Nephron (organoid): ENCODE measurements at regions not wholly inside any gene's neighbourhood (a gene's known extent, or its start where the extent isn't known, plus 50 kb on each side); places are given as distances from the start of the nearest gene placed in this dataset.

Source experiments
- H3K27ac Mint-ChIP-seq, 3 experiments: 2 replicates each; pipeline ENCODE4 v1.8.0; 2020; ENCODE audit warnings: mixed read lengths in 3 of 3, mild to moderate bottlenecking in 2 of 3, moderate library complexity in 1 of 3
- H3K27me3 Mint-ChIP-seq: 2 replicates; pipeline ENCODE4 v1.8.0; 2021; ENCODE audit warnings: low read depth, mild to moderate bottlenecking, moderate library complexity, mixed read lengths
- H3K36me3 Mint-ChIP-seq: 2 replicates; pipeline ENCODE4 v1.8.0; 2020; ENCODE audit warnings: low read depth, mixed read lengths
- H3K4me1 Mint-ChIP-seq: 2 replicates; pipeline ENCODE4 v1.8.0; 2020; ENCODE audit warnings: mixed read lengths
- H3K4me3 Mint-ChIP-seq, 3 experiments: 2 replicates each; pipeline ENCODE4 v1.8.0; 2020; ENCODE audit warnings: mild to moderate bottlenecking in 3 of 3, mixed read lengths in 3 of 3, moderate library complexity in 2 of 3
- H3K9me3 Mint-ChIP-seq: 2 replicates; pipeline ENCODE4 v1.8.0; 2020; ENCODE audit warnings: mixed read lengths
- CTCF ChIP-seq, 3 experiments: fragments of 200-600 bp; sonication (generic); IDR thresholded peaks; one replicate each; pipeline ENCODE4 v1.5.0; 2021; ENCODE audit warnings: antibody characterized with exemption in 3 of 3; ENCODE audit not compliant: unreplicated experiment in 3 of 3

- no peaks in the 10 kb centered on the region for H3K27me3 Mint-ChIP-seq
- no peak for TF ChIP-seq CTCF (IDR thresholded peaks at IDR 0.05; ENCODE audit: unreplicated experiment in 3 of 3)
- no peaks in the 10 kb centered on the region for H3K9me3 Mint-ChIP-seq
- no peak overlapping the region for H3K27ac Mint-ChIP-seq
- no peaks in the 10 kb centered on the region for H3K4me1 Mint-ChIP-seq
- no peaks in the 10 kb centered on the region for H3K36me3 Mint-ChIP-seq
- H3K4me3 Mint-ChIP-seq, result no peak overlapping the region
Observed at GRCh38 chr4:12293906-12294525, 865.3 kb upstream of the HS3ST1 start.

GRCh38 chr4:12286351-12286750 lies 857.7 kb upstream of the HS3ST1 start:
- no peak overlapping the region for H3K27ac Mint-ChIP-seq
- no peak overlapping the region for H3K4me3 Mint-ChIP-seq
- TF ChIP-seq CTCF (IDR thresholded peaks at IDR 0.05; ENCODE audit: unreplicated experiment in 3 of 3), result no peak
- H3K27me3 Mint-ChIP-seq, result no peaks in the 10 kb centered on the region
- no peaks in the 10 kb centered on the region for H3K4me1 Mint-ChIP-seq
- H3K9me3 Mint-ChIP-seq, result peaks cover 2% of the 10 kb centered on the region
- no peaks in the 10 kb centered on the region for H3K36me3 Mint-ChIP-seq

GRCh38 chr4:12270546-12270945 lies 841.9 kb upstream of the HS3ST1 start:
- no peak for TF ChIP-seq CTCF (IDR thresholded peaks at IDR 0.05; ENCODE audit: unreplicated experiment in 3 of 3)
- no peaks in the 10 kb centered on the region for H3K36me3 Mint-ChIP-seq
- H3K9me3 Mint-ChIP-seq, result no peaks in the 10 kb centered on the region
- H3K4me3 Mint-ChIP-seq, result no peak overlapping the region
- H3K27me3 Mint-ChIP-seq, result no peaks in the 10 kb centered on the region
- H3K4me1 Mint-ChIP-seq, result no peaks in the 10 kb centered on the region
- H3K27ac Mint-ChIP-seq, result peak overlapping the region in 1 of 3 experiments; percentile 29

- no peaks in the 10 kb centered on the region for H3K27me3 Mint-ChIP-seq
- TF ChIP-seq CTCF (IDR thresholded peaks at IDR 0.05; ENCODE audit: unreplicated experiment in 3 of 3), result no peak
- no peak overlapping the region for H3K27ac Mint-ChIP-seq
- H3K4me1 Mint-ChIP-seq, result no peaks in the 10 kb centered on the region
- H3K4me3 Mint-ChIP-seq, result no peak overlapping the region
- H3K9me3 Mint-ChIP-seq, result no peaks in the 10 kb centered on the region
- no peaks in the 10 kb centered on the region for H3K36me3 Mint-ChIP-seq
Observed at GRCh38 chr4:12265554-12265953, 836.9 kb upstream of the HS3ST1 start.

- no peaks in the 10 kb centered on the region for H3K27me3 Mint-ChIP-seq
- H3K4me1 Mint-ChIP-seq, result no peaks in the 10 kb centered on the region
- no peak overlapping the region for H3K27ac Mint-ChIP-seq
- no peak overlapping the region for H3K4me3 Mint-ChIP-seq
- TF ChIP-seq CTCF (IDR thresholded peaks at IDR 0.05; ENCODE audit: unreplicated experiment in 3 of 3), result no peak
- H3K36me3 Mint-ChIP-seq, result no peaks in the 10 kb centered on the region
- no peaks in the 10 kb centered on the region for H3K9me3 Mint-ChIP-seq
Observed at GRCh38 chr4:12260453-12260852, 831.8 kb upstream of the HS3ST1 start.

- Mint-ChIP-seq H3K27me3 (peaks cover 5% of the 10 kb centered on the region), H3K4me1 (no peaks in the 10 kb centered on the region), H3K9me3 (no peaks in the 10 kb centered on the region)
Observed at GRCh38 chr4:12244973-12245372, 816.3 kb upstream of the HS3ST1 start.

More at GRCh38 chr4:12244973-12245372, 816.3 kb upstream of the HS3ST1 start:
- H3K27ac Mint-ChIP-seq, result no peak overlapping the region
- no peak overlapping the region for H3K4me3 Mint-ChIP-seq
- no peak for TF ChIP-seq CTCF (IDR thresholded peaks at IDR 0.05; ENCODE audit: unreplicated experiment in 3 of 3)
- no peaks in the 10 kb centered on the region for H3K36me3 Mint-ChIP-seq
